SU-DHL-6 (cell line): ENCODE measurements at regions not wholly inside any gene's neighbourhood (a gene's known extent, or its start where the extent isn't known, plus 50 kb on each side); places are given as distances from the start of the nearest gene placed in this dataset.
"Not testable (repeated sequence)": the region's sequence is repeated elsewhere in the genome, so short reads cannot be mapped to it uniquely, and the experiment has no call there.

ENCODE experiments used
- EZH2phosphoT487 ChIP-seq: fragments of 200-600 bp; sonication (generic), shearing (Covaris generic); conservative IDR thresholded peaks from 2 replicates; pipeline ENCODE4 v1.6.1; 2018; ENCODE audit warnings: mild to moderate bottlenecking, antibody characterized with exemption, low read length, moderate library complexity, mixed read lengths
- TF ChIP-seq, protein P1 (sequence below): fragments of 200-600 bp; sonication (generic); IDR thresholded peaks from one replicate; pipeline ENCODE4 v1.5.1; 2017; ENCODE audit warnings: antibody characterized with exemption, mild to moderate bottlenecking, low read length, moderate library complexity; ENCODE audit not compliant: insufficient read depth, poor library complexity, severe bottlenecking

- TF ChIP-seq, protein P1, sequence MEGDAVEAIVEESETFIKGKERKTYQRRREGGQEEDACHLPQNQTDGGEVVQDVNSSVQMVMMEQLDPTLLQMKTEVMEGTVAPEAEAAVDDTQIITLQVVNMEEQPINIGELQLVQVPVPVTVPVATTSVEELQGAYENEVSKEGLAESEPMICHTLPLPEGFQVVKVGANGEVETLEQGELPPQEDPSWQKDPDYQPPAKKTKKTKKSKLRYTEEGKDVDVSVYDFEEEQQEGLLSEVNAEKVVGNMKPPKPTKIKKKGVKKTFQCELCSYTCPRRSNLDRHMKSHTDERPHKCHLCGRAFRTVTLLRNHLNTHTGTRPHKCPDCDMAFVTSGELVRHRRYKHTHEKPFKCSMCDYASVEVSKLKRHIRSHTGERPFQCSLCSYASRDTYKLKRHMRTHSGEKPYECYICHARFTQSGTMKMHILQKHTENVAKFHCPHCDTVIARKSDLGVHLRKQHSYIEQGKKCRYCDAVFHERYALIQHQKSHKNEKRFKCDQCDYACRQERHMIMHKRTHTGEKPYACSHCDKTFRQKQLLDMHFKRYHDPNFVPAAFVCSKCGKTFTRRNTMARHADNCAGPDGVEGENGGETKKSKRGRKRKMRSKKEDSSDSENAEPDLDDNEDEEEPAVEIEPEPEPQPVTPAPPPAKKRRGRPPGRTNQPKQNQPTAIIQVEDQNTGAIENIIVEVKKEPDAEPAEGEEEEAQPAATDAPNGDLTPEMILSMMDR, result not testable (repeated sequence)
- not testable (repeated sequence) for TF ChIP-seq EZH2phosphoT487
Measured at GRCh38 chr12:59273561-59273960, 322.3 kb upstream of the SLC16A7 start.
